Thyroid gland (tissue), 4 donors: ENCODE measurements at regions not wholly inside any gene's neighbourhood (a gene's known extent, or its start where the extent isn't known, plus 50 kb on each side); places are given as distances from the start of the nearest gene placed in this dataset.

Source experiments
- POLR2A ChIP-seq, 2 donors: fragments of 450-650 bp; IDR thresholded peaks; one replicate each; pipeline ENCODE4 v1.6.1; 2017; ENCODE audit warnings: antibody characterized with exemption in 2 of 2, mild to moderate bottlenecking in 2 of 2, moderate library complexity in 1 of 2
- TF ChIP-seq, protein P1 (sequence below), 6 experiments: fragments of 200-600 bp in 3 of 6; fragments of 450-650 bp in 3 of 6; sonication (generic) in 3 of 6; IDR thresholded peaks; one replicate each; pipeline ENCODE4 v1.5.1; 2016 to 2019; ENCODE audit warnings: antibody characterized with exemption in 6 of 6, mild to moderate bottlenecking in 2 of 6, inconsistent platforms in 1 of 6, moderate library complexity in 1 of 6

DNA sequence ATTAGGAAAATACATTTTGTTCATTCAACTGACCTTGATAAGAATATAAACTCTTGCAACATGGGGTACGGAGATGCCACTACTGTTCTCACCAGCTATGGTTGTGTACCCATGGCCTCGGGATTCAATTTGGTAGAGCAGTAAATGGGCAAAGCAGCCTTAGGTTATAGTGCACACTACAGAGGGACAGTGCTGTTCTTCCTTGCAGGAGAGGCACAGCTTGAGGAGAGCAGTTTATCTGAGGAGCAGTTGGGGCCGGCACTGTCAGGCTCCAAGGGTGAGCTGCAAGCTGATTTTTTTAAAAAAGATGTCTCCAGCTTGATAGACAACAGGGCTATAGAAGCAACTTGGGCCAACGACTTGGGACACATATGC, 82.4 kb downstream of the SLC35B3 start:
- TF ChIP-seq, protein P1, sequence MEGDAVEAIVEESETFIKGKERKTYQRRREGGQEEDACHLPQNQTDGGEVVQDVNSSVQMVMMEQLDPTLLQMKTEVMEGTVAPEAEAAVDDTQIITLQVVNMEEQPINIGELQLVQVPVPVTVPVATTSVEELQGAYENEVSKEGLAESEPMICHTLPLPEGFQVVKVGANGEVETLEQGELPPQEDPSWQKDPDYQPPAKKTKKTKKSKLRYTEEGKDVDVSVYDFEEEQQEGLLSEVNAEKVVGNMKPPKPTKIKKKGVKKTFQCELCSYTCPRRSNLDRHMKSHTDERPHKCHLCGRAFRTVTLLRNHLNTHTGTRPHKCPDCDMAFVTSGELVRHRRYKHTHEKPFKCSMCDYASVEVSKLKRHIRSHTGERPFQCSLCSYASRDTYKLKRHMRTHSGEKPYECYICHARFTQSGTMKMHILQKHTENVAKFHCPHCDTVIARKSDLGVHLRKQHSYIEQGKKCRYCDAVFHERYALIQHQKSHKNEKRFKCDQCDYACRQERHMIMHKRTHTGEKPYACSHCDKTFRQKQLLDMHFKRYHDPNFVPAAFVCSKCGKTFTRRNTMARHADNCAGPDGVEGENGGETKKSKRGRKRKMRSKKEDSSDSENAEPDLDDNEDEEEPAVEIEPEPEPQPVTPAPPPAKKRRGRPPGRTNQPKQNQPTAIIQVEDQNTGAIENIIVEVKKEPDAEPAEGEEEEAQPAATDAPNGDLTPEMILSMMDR (IDR thresholded peaks at IDR 0.05), result no peak
- TF ChIP-seq POLR2A (IDR thresholded peaks at IDR 0.05), result no peak
